Uterus (tissue), 3 donors: ENCODE measurements at regions not wholly inside any gene's neighbourhood (a gene's known extent, or its start where the extent isn't known, plus 50 kb on each side); places are given as distances from the start of the nearest gene placed in this dataset.

Experiments used
- DNase-seq, 2 donors: peaks; one replicate each; pipeline ENCODE4 v3.0.0-alpha.2; 2019 to 2020
- H3K27ac ChIP-seq, 2 donors: fragments of 200-600 bp; sonication (generic); 1 replicate in 1 of 2; 2 replicates in 1 of 2; pipeline ENCODE4 v1.5.1; 2016 to 2018
- H3K27me3 ChIP-seq, 2 donors: fragments of 200-600 bp; sonication (generic); one replicate each; pipeline ENCODE4 v1.5.1; 2018 to 2019; ENCODE audit warnings: control low read depth in 1 of 2
- H3K36me3 ChIP-seq, 2 donors: fragments of 200-600 bp; sonication (generic); one replicate each; pipeline ENCODE4 v1.5.1; 2019; ENCODE audit warnings: control low read depth in 1 of 2
- H3K4me1 ChIP-seq, 2 donors: fragments of 200-600 bp; sonication (generic); one replicate each; pipeline ENCODE4 v1.5.1; 2018 to 2019; ENCODE audit warnings: control low read depth in 1 of 2
- H3K4me3 ChIP-seq, 2 donors: fragments of 200-600 bp; sonication (generic); 1 replicate in 1 of 2; 2 replicates in 1 of 2; pipeline ENCODE4 v1.5.1; 2018 to 2019; ENCODE audit warnings: mild to moderate bottlenecking in 1 of 2
- H3K9me3 ChIP-seq, 2 donors: fragments of 200-600 bp; sonication (generic); one replicate each; pipeline ENCODE4 v1.5.1; 2019; ENCODE audit warnings: control low read depth in 1 of 2
- POLR2A ChIP-seq, 2 donors: fragments of 450-650 bp; IDR thresholded peaks; one replicate each; pipeline ENCODE4 v1.6.1; 2016; ENCODE audit warnings: antibody characterized with exemption in 2 of 2, mild to moderate bottlenecking in 1 of 2, moderate library complexity in 1 of 2
- intact Hi-C: fragments of 100-400 bp; cut with DNase I; formaldehyde crosslinking; loops from one replicate; pipeline ENCODE4 v1.15.1; 2023; ENCODE audit warnings: low total_unique reads
- TF ChIP-seq, protein P1 (sequence below), 4 experiments: fragments of 200-600 bp in 2 of 4; fragments of 450-650 bp in 2 of 4; sonication (generic) in 2 of 4; IDR thresholded peaks; one replicate each; pipeline ENCODE4 v1.5.1; 2016 to 2019; ENCODE audit warnings: antibody characterized with exemption in 4 of 4, mild to moderate bottlenecking in 2 of 4, moderate library complexity in 1 of 4
- donor health status: DM: yes; HTN: yes; CAD: no.

DNA sequence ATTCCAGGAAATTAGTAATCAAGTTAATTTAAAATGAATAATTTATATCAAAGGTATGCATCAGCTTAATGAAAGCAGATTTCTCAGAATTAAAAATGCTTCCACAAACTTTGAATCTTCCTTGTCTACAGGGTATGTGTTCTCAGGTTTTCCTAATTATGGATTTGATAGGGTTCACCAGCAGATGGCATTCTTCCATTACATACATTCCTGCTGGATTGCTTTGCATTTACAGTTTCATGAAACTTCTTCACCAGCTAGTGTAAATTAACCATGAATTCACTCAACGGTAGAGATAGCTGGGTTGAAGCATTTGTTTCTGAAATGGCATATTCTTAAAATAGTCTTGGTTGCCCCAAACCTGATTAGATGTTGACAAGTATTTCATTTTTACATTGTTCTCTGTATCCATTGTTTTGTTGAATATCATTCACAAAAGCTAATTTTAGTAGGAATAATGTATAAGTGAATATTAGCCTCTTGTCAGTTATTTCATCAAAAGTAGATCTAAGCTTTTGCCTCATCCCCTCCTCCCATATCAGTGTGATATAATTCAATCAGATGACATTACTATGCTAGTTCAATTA is 68.7 kb upstream of the WDR41 start:
- intact Hi-C loops, result no loop called here
- no peak overlapping the region for H3K27ac ChIP-seq
- DNase-seq, result no peak
- no peaks in the 10 kb centered on the region for H3K4me1 ChIP-seq
- no peak overlapping the region for H3K4me3 ChIP-seq
- TF ChIP-seq, protein P1, sequence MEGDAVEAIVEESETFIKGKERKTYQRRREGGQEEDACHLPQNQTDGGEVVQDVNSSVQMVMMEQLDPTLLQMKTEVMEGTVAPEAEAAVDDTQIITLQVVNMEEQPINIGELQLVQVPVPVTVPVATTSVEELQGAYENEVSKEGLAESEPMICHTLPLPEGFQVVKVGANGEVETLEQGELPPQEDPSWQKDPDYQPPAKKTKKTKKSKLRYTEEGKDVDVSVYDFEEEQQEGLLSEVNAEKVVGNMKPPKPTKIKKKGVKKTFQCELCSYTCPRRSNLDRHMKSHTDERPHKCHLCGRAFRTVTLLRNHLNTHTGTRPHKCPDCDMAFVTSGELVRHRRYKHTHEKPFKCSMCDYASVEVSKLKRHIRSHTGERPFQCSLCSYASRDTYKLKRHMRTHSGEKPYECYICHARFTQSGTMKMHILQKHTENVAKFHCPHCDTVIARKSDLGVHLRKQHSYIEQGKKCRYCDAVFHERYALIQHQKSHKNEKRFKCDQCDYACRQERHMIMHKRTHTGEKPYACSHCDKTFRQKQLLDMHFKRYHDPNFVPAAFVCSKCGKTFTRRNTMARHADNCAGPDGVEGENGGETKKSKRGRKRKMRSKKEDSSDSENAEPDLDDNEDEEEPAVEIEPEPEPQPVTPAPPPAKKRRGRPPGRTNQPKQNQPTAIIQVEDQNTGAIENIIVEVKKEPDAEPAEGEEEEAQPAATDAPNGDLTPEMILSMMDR (IDR thresholded peaks at IDR 0.05), result peak in 2 of 4 experiments; percentile 18 to 36
- no peak for TF ChIP-seq POLR2A (IDR thresholded peaks at IDR 0.05)
- no peaks in the 10 kb centered on the region for H3K27me3 ChIP-seq
- no peaks in the 10 kb centered on the region for H3K36me3 ChIP-seq
- H3K9me3 ChIP-seq, result no peaks in the 10 kb centered on the region

DNA sequence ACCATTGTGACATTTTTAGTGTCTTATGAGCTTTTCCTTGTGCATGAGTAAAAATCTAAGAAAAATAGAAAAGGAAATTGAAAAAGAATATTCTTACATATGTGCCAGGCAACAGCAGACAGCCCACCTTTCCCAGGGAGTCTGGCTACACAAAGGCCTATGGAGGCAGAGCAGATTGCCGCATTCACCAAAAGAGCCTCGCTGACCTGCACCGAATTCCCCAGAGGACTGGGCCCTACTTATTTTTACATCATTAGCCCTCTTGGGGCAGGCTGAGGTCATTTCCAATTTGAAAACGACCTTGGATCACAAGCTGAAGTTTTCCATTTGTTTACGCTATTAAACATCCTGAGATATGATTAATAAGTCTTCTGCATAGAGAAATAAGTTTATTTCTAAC is 66.2 kb upstream of the WDR41 start:
- no peak for DNase-seq
- Histone ChIP-seq H3K27ac (no peak overlapping the region), H3K27me3 (no peaks in the 10 kb centered on the region), H3K36me3 (no peaks in the 10 kb centered on the region), H3K4me1 (no peaks in the 10 kb centered on the region), H3K9me3 (no peaks in the 10 kb centered on the region), H3K4me3 (no peak overlapping the region)
- TF ChIP-seq, protein P1 (IDR thresholded peaks at IDR 0.05), result no peak
- TF ChIP-seq POLR2A (IDR thresholded peaks at IDR 0.05), result no peak
- intact Hi-C loops, result no loop called here

DNA sequence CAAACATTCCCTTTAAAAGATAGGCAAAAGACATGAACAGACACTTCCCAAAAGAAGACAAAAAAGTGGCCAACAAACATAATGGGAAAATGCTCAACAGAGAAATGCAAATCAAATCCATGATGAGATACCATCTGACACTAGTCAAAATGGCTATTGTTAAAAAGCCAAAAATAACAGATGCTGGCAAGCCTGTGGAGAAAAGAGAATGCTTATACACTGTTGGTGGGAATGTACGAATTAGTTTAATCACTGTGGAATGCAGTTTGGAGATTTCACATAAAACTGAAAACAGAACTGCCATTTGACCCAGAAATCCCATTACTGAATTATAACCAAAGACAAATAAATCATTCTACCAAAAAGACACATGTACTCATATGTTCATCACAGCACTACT is 58.3 kb upstream of the WDR41 start:
- Histone ChIP-seq H3K27me3 (no peaks in the 10 kb centered on the region), H3K4me3 (no peak overlapping the region), H3K4me1 (no peaks in the 10 kb centered on the region), H3K27ac (no peak overlapping the region), H3K36me3 (no peaks in the 10 kb centered on the region), H3K9me3 (no peaks in the 10 kb centered on the region)
- intact Hi-C loops, result no loop called here
- no peak for TF ChIP-seq POLR2A (IDR thresholded peaks at IDR 0.05)
- TF ChIP-seq, protein P1 (IDR thresholded peaks at IDR 0.05), result no peak
- DNase-seq, result no peak

DNA sequence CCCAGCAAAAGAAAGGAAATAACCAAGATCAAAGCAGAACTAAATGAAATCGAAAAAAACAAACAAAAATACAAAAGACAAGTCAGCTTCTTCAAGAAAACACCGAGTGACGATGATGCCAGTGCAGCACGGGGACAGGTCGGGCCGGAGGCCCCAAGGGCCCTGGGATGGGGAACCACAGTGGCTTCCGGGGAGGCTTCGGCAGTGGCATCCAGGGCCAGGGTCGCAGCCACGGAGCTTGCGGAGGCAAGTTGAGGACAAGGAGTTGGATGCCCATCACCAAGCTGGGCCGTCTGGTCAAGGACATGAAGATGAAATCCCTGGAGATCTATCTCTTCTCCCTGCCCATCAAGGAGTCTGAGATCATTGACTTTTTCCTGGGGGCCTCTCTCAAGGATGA is 53.2 kb upstream of the WDR41 start:
- intact Hi-C loops, result no loop called here
- DNase-seq, result no peak
- TF ChIP-seq, protein P1 (IDR thresholded peaks at IDR 0.05), result no peak

More for the DNA sequence above, 53.2 kb upstream of the WDR41 start:
- Histone ChIP-seq H3K36me3 (no peaks in the 10 kb centered on the region), H3K4me3 (no peak overlapping the region), H3K27ac (no peak overlapping the region), H3K27me3 (no peaks in the 10 kb centered on the region), H3K9me3 (no peaks in the 10 kb centered on the region), H3K4me1 (no peaks in the 10 kb centered on the region)
